Brain microvascular endothelial cell (primary cell): ENCODE measurements at regions not wholly inside any gene's neighbourhood (a gene's known extent, or its start where the extent isn't known, plus 50 kb on each side); places are given as distances from the start of the nearest gene placed in this dataset.

Source experiments
- DNase-seq: peaks from one replicate; pipeline ENCODE4 v3.0.0-alpha.2; 2020
- H3K27ac ChIP-seq: fragments of 250-450 bp; sonication (Bioruptor Pico); 2 replicates; pipeline ENCODE4 v1.5.1; 2020; ENCODE audit warnings: mild to moderate bottlenecking, moderate library complexity
- H3K27me3 ChIP-seq: fragments of 250-450 bp; sonication (Bioruptor Pico); replicated peaks from 2 replicates; pipeline ENCODE4 v1.5.1; 2020; ENCODE audit warnings: mild to moderate bottlenecking
- H3K36me3 ChIP-seq: fragments of 250-450 bp; sonication (Bioruptor Pico); replicated peaks from 2 replicates; pipeline ENCODE4 v1.5.1; 2020; ENCODE audit warnings: mild to moderate bottlenecking
- H3K4me3 ChIP-seq: 2 replicates; pipeline ENCODE4 v1.5.1; 2011; ENCODE audit warnings: low read depth, mild to moderate bottlenecking, control low read depth, low read length, moderate library complexity
- in situ Hi-C: cut with HindIII; loops from 2 replicates; pipeline ENCODE4 v1.10.0; 2017; ENCODE audit warnings: low sequenced_read_pairs, low pct_ligation_motif_present
- TF ChIP-seq, protein P1 (sequence below): IDR thresholded peaks from 2 replicates; pipeline ENCODE4 v1.5.1; 2011; ENCODE audit warnings: low read depth, mild to moderate bottlenecking, moderate library complexity, low read length, control low read depth, inconsistent platforms; ENCODE audit errors: missing control alignments

GRCh38 chr2:64212801-64213321 lies 68.6 kb upstream of the PELI1 start:
- Histone ChIP-seq H3K27me3 (no peaks in the 10 kb centered on the region), H3K4me3 (no peak overlapping the region), H3K27ac (peak overlapping the region; percentile 75), H3K36me3 (no peaks in the 10 kb centered on the region)
- peak; percentile 79 for DNase-seq
- TF ChIP-seq, protein P1, sequence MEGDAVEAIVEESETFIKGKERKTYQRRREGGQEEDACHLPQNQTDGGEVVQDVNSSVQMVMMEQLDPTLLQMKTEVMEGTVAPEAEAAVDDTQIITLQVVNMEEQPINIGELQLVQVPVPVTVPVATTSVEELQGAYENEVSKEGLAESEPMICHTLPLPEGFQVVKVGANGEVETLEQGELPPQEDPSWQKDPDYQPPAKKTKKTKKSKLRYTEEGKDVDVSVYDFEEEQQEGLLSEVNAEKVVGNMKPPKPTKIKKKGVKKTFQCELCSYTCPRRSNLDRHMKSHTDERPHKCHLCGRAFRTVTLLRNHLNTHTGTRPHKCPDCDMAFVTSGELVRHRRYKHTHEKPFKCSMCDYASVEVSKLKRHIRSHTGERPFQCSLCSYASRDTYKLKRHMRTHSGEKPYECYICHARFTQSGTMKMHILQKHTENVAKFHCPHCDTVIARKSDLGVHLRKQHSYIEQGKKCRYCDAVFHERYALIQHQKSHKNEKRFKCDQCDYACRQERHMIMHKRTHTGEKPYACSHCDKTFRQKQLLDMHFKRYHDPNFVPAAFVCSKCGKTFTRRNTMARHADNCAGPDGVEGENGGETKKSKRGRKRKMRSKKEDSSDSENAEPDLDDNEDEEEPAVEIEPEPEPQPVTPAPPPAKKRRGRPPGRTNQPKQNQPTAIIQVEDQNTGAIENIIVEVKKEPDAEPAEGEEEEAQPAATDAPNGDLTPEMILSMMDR, result no peak
- in situ Hi-C loops, result loop anchor here (25.0 kb wide), 1 partner anchor 151 kb away; no protein-coding TSS in a partner anchor

- Histone ChIP-seq H3K27me3 (no peaks in the 10 kb centered on the region), H3K36me3 (no peaks in the 10 kb centered on the region), H3K27ac (no peak overlapping the region), H3K4me3 (no peak overlapping the region)
- TF ChIP-seq, protein P1, result no peak
- in situ Hi-C loops, result loop anchor here (25.0 kb wide), 1 partner anchor 151 kb away; no protein-coding TSS in a partner anchor
- DNase-seq, result no peak
Measured at GRCh38 chr2:64213532-64214275, 69.5 kb upstream of the PELI1 start.

DNA sequence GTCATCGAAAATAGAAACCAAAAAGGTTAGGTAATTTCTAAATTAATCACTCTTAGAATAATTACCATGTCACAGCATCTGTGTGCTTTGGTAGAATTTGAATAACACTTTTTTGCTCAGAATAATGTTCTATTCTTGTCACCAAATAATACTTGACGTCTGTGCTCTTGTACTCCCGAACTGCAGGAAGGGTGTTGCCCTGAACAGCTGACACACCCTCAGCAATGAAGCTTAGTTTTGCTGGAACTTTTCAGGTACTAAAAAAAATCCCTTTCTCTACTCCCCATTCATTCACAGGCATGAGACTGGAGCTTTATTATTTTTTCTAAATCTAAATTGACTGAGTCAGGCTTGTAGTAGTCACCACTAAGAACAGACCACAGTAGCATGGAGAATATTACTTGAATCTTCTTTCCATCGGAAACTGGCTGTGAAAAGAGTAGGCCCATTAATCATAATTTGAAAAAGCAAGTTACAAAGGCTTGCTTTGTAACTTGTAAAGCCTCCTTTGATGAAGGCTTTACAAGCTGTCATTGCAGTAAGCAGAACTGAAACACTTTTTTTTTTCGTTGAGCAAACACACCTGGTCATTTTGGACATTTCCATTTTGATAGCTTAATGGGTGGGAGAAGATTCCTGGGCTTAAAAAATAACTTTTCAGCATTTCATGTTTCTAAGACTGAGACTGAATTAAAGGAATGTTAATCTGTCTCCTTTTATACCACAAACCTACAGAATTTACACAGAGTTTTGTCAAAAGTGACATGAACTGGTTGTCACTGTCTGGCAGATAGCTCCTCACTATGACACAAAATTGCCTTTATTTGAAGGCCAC lies 70.3 kb upstream of the PELI1 start:
- Histone ChIP-seq H3K36me3 (no peaks in the 10 kb centered on the region), H3K27ac (no peak overlapping the region), H3K4me3 (no peak overlapping the region), H3K27me3 (no peaks in the 10 kb centered on the region)
- in situ Hi-C loops, result loop anchor here (25.0 kb wide), 1 partner anchor 152 kb away; no protein-coding TSS in a partner anchor
- TF ChIP-seq, protein P1, result no peak
- DNase-seq, result no peak

GRCh38 chr2:64217198-64217869 lies 73.1 kb upstream of the PELI1 start:
- no peak overlapping the region for H3K27ac ChIP-seq
- no peak overlapping the region for H3K4me3 ChIP-seq
- TF ChIP-seq, protein P1, result no peak
- no peaks in the 10 kb centered on the region for H3K36me3 ChIP-seq
- DNase-seq, result no peak
- in situ Hi-C loops, result loop anchor here (25.0 kb wide), 1 partner anchor 155 kb away; no protein-coding TSS in a partner anchor
- peaks cover 2% of the 10 kb centered on the region for H3K27me3 ChIP-seq

GRCh38 chr2:64218137-64218802 lies 74.0 kb upstream of the PELI1 start:
- Histone ChIP-seq H3K36me3 (no peaks in the 10 kb centered on the region), H3K27me3 (peaks cover 2% of the 10 kb centered on the region), H3K27ac (no peak overlapping the region), H3K4me3 (no peak overlapping the region)
- no peak for DNase-seq
- in situ Hi-C loops, result loop anchor here (25.0 kb wide), 1 partner anchor 156 kb away; no protein-coding TSS in a partner anchor
- TF ChIP-seq, protein P1, result no peak
